IMR-90 (cell line): ENCODE measurements at regions not wholly inside any gene's neighbourhood (a gene's known extent, or its start where the extent isn't known, plus 50 kb on each side); places are given as distances from the start of the nearest gene placed in this dataset.

Experiments used
- ATAC-seq: fragments of 200-7000 bp; cut with Tn5 transposase; 2 replicates; pipeline ENCODE4 v1.9.1; 2020; ENCODE audit warnings: low read depth, mild to moderate bottlenecking, moderate library complexity
- BruUV-seq: library from RNA; stranded (reverse); fragments of 400-500 nt; replicated peaks from 2 replicates; lab custom pipeline; 2021; lab: Mats Ljungman, UMichigan
- CTCF ChIA-PET: fragments of 300-600 bp; formaldehyde crosslinking; extraction: SDS; loops from one replicate; lab custom pipeline; 2021; ENCODE audit warnings: antibody characterized with exemption; lab: Yijun Ruan, JAX
- POLR2A ChIA-PET: fragments of 300-600 bp; sonication (Branson Sonifier 250); formaldehyde crosslinking; loops from one replicate; lab custom pipeline; 2022; ENCODE audit warnings: antibody characterized with exemption; ENCODE audit not compliant: unreplicated experiment; lab: Charles Lee
- DNase-seq: peaks from one replicate; pipeline ENCODE4 v3.0.0; 2013
- H2AFZ ChIP-seq: replicated peaks from 2 replicates; pipeline ENCODE3; 2013; ENCODE audit warnings: low read length, mild to moderate bottlenecking; ENCODE audit not compliant: poor library complexity
- H2AK5ac ChIP-seq: 2 replicates; pipeline ENCODE4 v1.6.1; 2013; ENCODE audit warnings: low read depth, low read length, inconsistent platforms
- H2AK9ac ChIP-seq: replicated peaks from 2 replicates; pipeline ENCODE3; 2013; ENCODE audit warnings: mild to moderate bottlenecking, low read depth, low read length, moderate library complexity; ENCODE audit not compliant: poor library complexity
- H2BK120ac ChIP-seq: 2 replicates; pipeline ENCODE4 v1.6.1; 2013; ENCODE audit warnings: low read depth, low read length, inconsistent platforms
- H2BK15ac ChIP-seq: 3 replicates; pipeline ENCODE4 v1.6.1; 2013; ENCODE audit warnings: low read depth, low read length, inconsistent platforms
- H2BK20ac ChIP-seq: 2 replicates; pipeline ENCODE4 v1.6.1; 2013; ENCODE audit warnings: low read depth, mild to moderate bottlenecking, inconsistent platforms, low read length, moderate library complexity
- H2BK5ac ChIP-seq: 2 replicates; pipeline ENCODE4 v1.6.1; 2013; ENCODE audit warnings: mild to moderate bottlenecking, low read depth, low read length, inconsistent platforms; ENCODE audit not compliant: poor library complexity, severe bottlenecking
- H3K14ac ChIP-seq: replicated peaks from 2 replicates; pipeline ENCODE4 v1.6.1; 2013; ENCODE audit warnings: low read depth, low read length, inconsistent platforms
- H3K18ac ChIP-seq: 2 replicates; pipeline ENCODE4 v1.6.1; 2013; ENCODE audit warnings: low read depth, low read length, control low read depth
- H3K23ac ChIP-seq: 2 replicates; pipeline ENCODE4 v1.6.1; 2013; ENCODE audit warnings: low read depth, low read length, inconsistent platforms
- H3K27ac ChIP-seq: 2 replicates; pipeline ENCODE4 v1.5.1; 2013; ENCODE audit warnings: mild to moderate bottlenecking, control low read depth, low read length; ENCODE audit not compliant: insufficient read depth
- H3K27me3 ChIP-seq: 2 replicates; pipeline ENCODE4 v1.6.1; 2013; ENCODE audit warnings: low read length; ENCODE audit not compliant: control insufficient read depth, insufficient read depth
- H3K36me3 ChIP-seq: 2 replicates; pipeline ENCODE4 v1.6.1; 2013; ENCODE audit warnings: low read length, mixed read lengths; ENCODE audit not compliant: control insufficient read depth, insufficient read depth
- H3K4ac ChIP-seq: 2 replicates; pipeline ENCODE4 v1.6.1; 2013; ENCODE audit warnings: low read depth, low read length, inconsistent platforms
- H3K4me1 ChIP-seq: 2 replicates; pipeline ENCODE4 v1.6.1; 2013; ENCODE audit warnings: low read length, mixed read lengths; ENCODE audit not compliant: control insufficient read depth, insufficient read depth
- H3K4me2 ChIP-seq: 2 replicates; pipeline ENCODE4 v1.6.1; 2013; ENCODE audit warnings: low read depth, mild to moderate bottlenecking, control low read depth, low read length, moderate library complexity
- H3K4me3 ChIP-seq: 2 replicates; pipeline ENCODE4 v1.5.1; 2013; ENCODE audit warnings: low read depth, mild to moderate bottlenecking, control low read depth, low read length, moderate library complexity; ENCODE audit not compliant: insufficient read depth
- H3K56ac ChIP-seq: 2 replicates; pipeline ENCODE4 v1.6.1; 2013; ENCODE audit warnings: low read length, inconsistent platforms; ENCODE audit not compliant: insufficient read depth; ENCODE audit errors: extremely low read depth
- H3K79me1 ChIP-seq, 2 experiments: 2 replicates each; pipeline ENCODE4 v1.6.1; 2013; ENCODE audit warnings: low read length in 2 of 2, inconsistent platforms in 1 of 2, low read depth in 1 of 2
- H3K9ac ChIP-seq: 2 replicates; pipeline ENCODE4 v1.6.1; 2013; ENCODE audit warnings: low read depth, low read length, control low read depth
- H3K9me1 ChIP-seq: 2 replicates; pipeline ENCODE4 v1.6.1; 2013; ENCODE audit warnings: low read length, inconsistent platforms; ENCODE audit not compliant: insufficient read depth
- H3K9me3 ChIP-seq: 2 replicates; pipeline ENCODE4 v1.6.1; 2013; ENCODE audit warnings: low read length; ENCODE audit not compliant: control insufficient read depth, insufficient read depth
- H4K20me1 ChIP-seq: 2 replicates; pipeline ENCODE4 v1.6.1; 2013; ENCODE audit warnings: low read length, inconsistent platforms; ENCODE audit not compliant: insufficient read depth
- H4K5ac ChIP-seq: 2 replicates; pipeline ENCODE4 v1.6.1; 2013; ENCODE audit warnings: mild to moderate bottlenecking, low read depth, low read length, control low read depth
- H4K8ac ChIP-seq, 2 experiments: 2 replicates each; pipeline ENCODE4 v1.6.1; 2013; ENCODE audit warnings: low read depth in 2 of 2, low read length in 2 of 2, control low read depth in 1 of 2, inconsistent platforms in 1 of 2
- H4K91ac ChIP-seq: 2 replicates; pipeline ENCODE4 v1.6.1; 2013; ENCODE audit warnings: low read depth, low read length, inconsistent platforms; ENCODE audit not compliant: insufficient read depth
- BHLHE40 ChIP-seq: fragments of 150-350 bp; IDR thresholded peaks from 2 replicates; pipeline ENCODE4 v1.6.1; 2016; ENCODE audit warnings: mild to moderate bottlenecking, low read depth, low read length
- CEBPB ChIP-seq: IDR thresholded peaks from 2 replicates; pipeline ENCODE4 v1.6.1; 2012; ENCODE audit warnings: low read depth, low read length, improper control_type of control experiment
- CHD1 ChIP-seq: IDR thresholded peaks from 2 replicates; pipeline ENCODE4 v1.6.1; 2012; ENCODE audit warnings: low read depth, low read length, improper control_type of control experiment
- ELK1 ChIP-seq: fragments of 150-350 bp; IDR thresholded peaks from 2 replicates; pipeline ENCODE4 v1.6.1; 2016; ENCODE audit warnings: low read depth, mild to moderate bottlenecking, low read length, moderate library complexity, borderline replicate concordance
- FOS ChIP-seq: fragments of 150-350 bp; IDR thresholded peaks from 2 replicates; pipeline ENCODE4 v1.6.1; 2016; ENCODE audit warnings: low read depth, low read length
- MAFK ChIP-seq: IDR thresholded peaks from 2 replicates; pipeline ENCODE4 v1.6.1; 2012; ENCODE audit warnings: low read depth, low read length, improper control_type of control experiment
- MAZ ChIP-seq: IDR thresholded peaks from 2 replicates; pipeline ENCODE4 v1.6.1; 2012; ENCODE audit warnings: low read depth, mild to moderate bottlenecking, low read length, improper control_type of control experiment, moderate library complexity, borderline replicate concordance
- MXI1 ChIP-seq: IDR thresholded peaks from 2 replicates; pipeline ENCODE4 v1.6.1; 2012; ENCODE audit warnings: low read depth, mild to moderate bottlenecking, low read length, moderate library complexity, borderline replicate concordance
- POLR2A ChIP-seq: IDR thresholded peaks from 2 replicates; pipeline ENCODE4 v1.6.1; 2012; ENCODE audit warnings: mild to moderate bottlenecking, low read depth, low read length
- RAD21 ChIP-seq: IDR thresholded peaks from 2 replicates; pipeline ENCODE4 v1.6.1; 2012; ENCODE audit warnings: low read length, improper control_type of control experiment
- RCOR1 ChIP-seq: IDR thresholded peaks from 2 replicates; pipeline ENCODE4 v1.6.1; 2012; ENCODE audit warnings: mild to moderate bottlenecking, low read length, improper control_type of control experiment; ENCODE audit not compliant: insufficient replicate concordance
- RFX5 ChIP-seq: IDR thresholded peaks from 2 replicates; pipeline ENCODE4 v1.8.0; 2012; ENCODE audit warnings: low read depth, mild to moderate bottlenecking, low read length, moderate library complexity
- SMC3 ChIP-seq: fragments of 150-350 bp; IDR thresholded peaks from 2 replicates; pipeline ENCODE4 v1.6.1; 2016; ENCODE audit warnings: low read depth, mild to moderate bottlenecking, antibody characterized with exemption, low read length, moderate library complexity
- USF2 ChIP-seq: fragments of 150-350 bp; IDR thresholded peaks from 2 replicates; pipeline ENCODE4 v1.6.1; 2017; ENCODE audit warnings: mild to moderate bottlenecking, antibody characterized with exemption, low read length, low read depth
- WGBS, 2 experiments: methylation state at CpG; one replicate each; pipeline versions ENCODE4 v1.1.5 to v1.1.7; 2013; ENCODE audit warnings: missing lambda C conversion rate in 2 of 2; ENCODE audit not compliant: insufficient read length in 1 of 2; ENCODE audit errors: extremely low coverage in 2 of 2; 5-methylcytosine and 5-hydroxymethylcytosine counted together
- dilution Hi-C: fragments of 300-500 bp; cut with HindIII; formaldehyde crosslinking; loops from one replicate; pipeline ENCODE4 v1.14.3; 2018; ENCODE audit warnings: low sequenced_read_pairs; ENCODE audit not compliant: unreplicated experiment
- in situ Hi-C: fragments of 300-500 bp; cut with MboI; formaldehyde crosslinking; loops from 3 replicates; pipeline ENCODE4 v1.14.3; 2019; ENCODE audit warnings: low sequenced_read_pairs, inconsistent platforms, mixed read lengths
- intact Hi-C: fragments of 100-400 bp; cut with micrococcal nuclease; formaldehyde crosslinking; loops from 2 replicates; pipeline ENCODE4 v1.10.0; 2022

- Histone ChIP-seq H2AFZ (no peak overlapping the region), H3K14ac (no peak overlapping the region), H3K36me3 (no peaks in the 10 kb centered on the region), H4K8ac (no peak overlapping the region), H3K79me1 (no peaks in the 10 kb centered on the region), H2BK120ac (no peak overlapping the region), H2AK9ac (no peak overlapping the region), H3K23ac (no peak overlapping the region), H3K56ac (no peak overlapping the region), H2BK20ac (no peak overlapping the region), H2BK15ac (no peak overlapping the region), H3K4me2 (no peak overlapping the region), H4K91ac (no peak overlapping the region), H3K4ac (no peak overlapping the region), H3K9me1 (no peaks in the 10 kb centered on the region), H3K9ac (no peak overlapping the region), H3K27ac (no peak overlapping the region), H2BK5ac (no peak overlapping the region), H3K9me3 (no peaks in the 10 kb centered on the region), H3K18ac (no peak overlapping the region), H4K20me1 (no peaks in the 10 kb centered on the region), H3K27me3 (no peaks in the 10 kb centered on the region), H3K4me1 (peaks cover 3% of the 10 kb centered on the region), H3K4me3 (no peak overlapping the region), H2AK5ac (no peak overlapping the region), H4K5ac (no peak overlapping the region)
- TF ChIP-seq RAD21 (no peak), BHLHE40 (no peak), MXI1 (no peak), CHD1 (no peak), MAZ (no peak), RFX5 (no peak), ELK1 (no peak), RCOR1 (no peak), USF2 (no peak), CEBPB (no peak), MAFK (no peak), FOS (no peak), SMC3 (no peak), POLR2A (no peak)
- no peak for DNase-seq
- dilution Hi-C loops: no loop called here
- CTCF ChIA-PET: interaction anchor here (0.7 kb wide), 1 partner anchor 429 kb away, joined by 3 read pairs; no protein-coding TSS in a partner anchor
- no peak for ATAC-seq
- no CpG with 5 or more reads among the region's 2 CpGs for WGBS, 2 experiments
- in situ Hi-C loops: loop anchor here (25.0 kb wide), 1 partner anchor 442 kb away; no protein-coding TSS in a partner anchor
- no TSS peak for BruUV-seq
- intact Hi-C loops: no loop called here
- POLR2A ChIA-PET: no interaction called here
These were observed 144.7 kb upstream of the KLF12 start for GRCh38 chr13:74278901-74279300.
